Limb (tissue), 2 donors: ENCODE measurements at regions not wholly inside any gene's neighbourhood (a gene's known extent, or its start where the extent isn't known, plus 50 kb on each side); places are given as distances from the start of the nearest gene placed in this dataset.

Source experiments
- DNase-seq, 2 donors: peaks; one replicate each; pipeline ENCODE4 v3.0.0-alpha.2; 2016; ENCODE audit errors: extremely low spot score in 2 of 2

GRCh38 chr2:118165595-118165994 lies 77.3 kb downstream of the INSIG2 start:
- DNase-seq = no peak
